Activated CD8-positive, alpha-beta memory T cell treated with anti-CD3 and anti-CD28 coated beads for 4 hours (primary cell): ENCODE measurements at regions not wholly inside any gene's neighbourhood (a gene's known extent, or its start where the extent isn't known, plus 50 kb on each side); places are given as distances from the start of the nearest gene placed in this dataset.
A peak's percentile ranks its signal among the peaks of the same experiment; 100 is the strongest.
"Not testable (repeated sequence)": the region's sequence is repeated elsewhere in the genome, so short reads cannot be mapped to it uniquely, and the experiment has no call there.

ENCODE experiments used
- DNase-seq, 2 donors: peaks; one replicate each; pipeline ENCODE4 v3.0.0-alpha.2; 2020; ENCODE audit warnings: low read depth in 2 of 2

GRCh38 chr6:26799903-26800633, 140.5 kb upstream of the ZNF322 start:
- not testable (repeated sequence) for DNase-seq

GRCh38 chr6:26803762-26804161, 144.2 kb upstream of the ZNF322 start:
- DNase-seq: not testable (repeated sequence)

- DNase-seq: not testable (repeated sequence)
These were observed 152.1 kb upstream of the ZNF322 start for GRCh38 chr6:26811486-26812116.

- DNase-seq: not testable (repeated sequence)
These were observed 159.2 kb upstream of the ZNF322 start for GRCh38 chr6:26818640-26819225.

DNA sequence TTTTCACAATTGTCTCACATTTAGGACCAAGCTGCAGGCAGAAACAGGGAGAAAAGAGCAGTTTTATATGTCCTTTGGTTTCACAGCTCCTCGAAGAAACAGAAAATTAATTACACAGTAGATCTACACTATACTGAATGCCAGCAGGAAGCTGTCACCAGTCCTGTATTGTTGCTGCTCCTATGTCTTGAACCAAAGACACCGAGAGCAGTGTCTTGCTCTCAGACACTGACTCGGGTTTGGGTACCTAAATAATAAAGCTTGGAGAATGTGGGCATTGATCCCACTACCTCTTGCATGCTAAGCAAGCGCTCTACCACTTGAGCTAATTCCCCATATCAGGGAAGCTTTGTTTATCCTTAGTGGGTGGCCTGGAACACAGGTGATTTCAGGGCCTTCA, 168.4 kb upstream of the ZNF322 start:
- DNase-seq: not testable (repeated sequence)

DNA sequence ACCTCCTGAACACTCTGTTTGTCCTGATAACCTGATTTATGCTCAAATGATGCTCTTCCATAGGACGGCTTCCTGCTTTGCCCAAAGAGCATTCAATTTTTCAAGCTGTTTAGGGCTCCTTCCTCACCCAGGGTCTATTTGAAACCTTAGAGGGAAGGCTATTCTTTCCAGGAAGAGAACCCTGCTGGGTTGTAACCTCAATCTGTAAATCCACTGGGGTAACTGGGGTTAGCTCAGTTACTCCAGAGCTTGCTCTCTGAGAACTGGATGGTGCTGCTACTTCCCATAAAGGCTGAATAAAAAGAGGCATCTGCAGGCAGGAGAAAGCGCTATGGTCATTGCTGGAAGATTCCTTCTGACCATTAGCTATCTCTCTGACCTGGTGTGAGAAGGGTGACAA, 169.9 kb upstream of the ZNF322 start:
- not testable (repeated sequence) for DNase-seq

DNA sequence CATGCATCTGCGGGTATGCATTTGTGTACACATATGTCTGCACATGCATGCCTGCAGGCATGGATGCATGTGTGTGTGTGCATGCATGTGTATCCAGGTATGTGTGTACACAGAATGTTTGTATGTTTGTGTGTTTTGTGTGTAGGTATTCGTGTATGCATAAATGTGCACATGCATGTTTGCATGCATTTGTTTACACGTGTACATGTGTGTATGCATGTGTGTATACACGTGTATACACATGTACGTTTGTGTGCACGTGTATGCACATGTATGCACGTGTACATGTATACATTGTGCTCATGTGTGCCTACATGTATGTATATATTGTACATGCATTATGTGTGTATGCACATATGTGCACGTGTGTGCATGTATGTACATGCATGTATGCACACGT, 171.4 kb upstream of the ZNF322 start:
- not testable (repeated sequence) for DNase-seq

GRCh38 chr6:26835707-26836106, 176.2 kb upstream of the ZNF322 start:
- DNase-seq: not testable (repeated sequence)

- not testable (repeated sequence) for DNase-seq
These were observed 177.1 kb upstream of the ZNF322 start for GRCh38 chr6:26836657-26837056.

- not testable (repeated sequence) for DNase-seq
These were observed 185.3 kb upstream of the ZNF322 start for GRCh38 chr6:26844823-26845222.

GRCh38 chr6:26857289-26857688, 197.7 kb upstream of the ZNF322 start:
- not testable (repeated sequence) for DNase-seq

DNA sequence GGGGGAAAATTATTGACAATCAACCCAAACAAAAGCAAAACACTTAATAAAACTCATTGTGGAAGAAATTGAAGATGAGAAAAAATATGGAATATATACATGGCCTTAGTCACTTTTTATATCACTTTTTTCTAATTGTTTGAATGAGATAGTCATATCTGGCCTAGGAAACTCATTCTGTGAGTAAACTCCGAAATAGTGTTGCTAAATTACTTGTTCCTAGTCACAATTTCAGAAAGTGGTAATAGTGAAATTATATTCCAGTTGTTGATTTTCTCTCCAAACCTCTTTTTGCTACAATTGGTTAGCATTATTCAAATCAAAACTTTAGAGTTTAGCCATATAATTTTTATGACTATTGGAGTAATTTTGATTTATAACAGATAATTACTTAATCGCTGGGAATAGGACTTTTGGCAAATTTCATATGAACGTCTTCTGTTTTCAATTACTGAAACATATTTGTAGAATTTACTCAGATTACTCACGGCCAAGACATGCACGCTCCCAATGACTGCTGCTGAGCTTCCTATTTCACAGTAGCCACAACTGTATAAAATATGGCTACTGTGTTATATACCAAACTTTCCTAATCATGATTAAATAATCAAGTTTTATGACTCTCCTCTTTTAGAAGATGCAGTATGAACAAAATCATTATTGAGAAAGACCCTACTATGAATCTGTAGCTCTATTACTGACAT, 199.7 kb upstream of the ZNF322 start:
- not testable (repeated sequence) for DNase-seq

DNA sequence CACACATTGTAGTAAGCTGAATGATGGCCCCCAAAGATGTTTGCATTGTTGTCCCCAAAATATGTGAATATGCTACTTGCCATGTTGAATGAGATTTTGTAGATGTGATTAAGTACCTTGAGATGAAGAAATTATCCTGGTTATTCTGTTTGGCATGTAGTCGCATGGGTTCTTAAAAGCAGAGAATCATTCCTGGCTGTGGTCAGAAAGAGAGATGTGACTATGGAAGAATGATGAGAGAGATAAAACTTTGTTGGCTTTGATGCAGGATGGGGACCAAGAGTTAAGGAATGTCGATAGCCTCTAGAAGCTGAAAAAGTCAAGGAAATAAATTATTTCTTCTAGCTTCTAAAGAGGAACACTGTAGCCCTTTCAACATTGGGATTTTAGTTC, 200.2 kb upstream of the ZNF322 start:
- DNase-seq: not testable (repeated sequence)

GRCh38 chr6:26861913-26862312, 202.4 kb upstream of the ZNF322 start:
- not testable (repeated sequence) for DNase-seq

GRCh38 chr6:26863641-26864040, 204.1 kb upstream of the ZNF322 start:
- DNase-seq: not testable (repeated sequence)

- not testable (repeated sequence) for DNase-seq
These were observed 239.2 kb upstream of the ZNF322 start for GRCh38 chr6:26898785-26899184.

- not testable (repeated sequence) for DNase-seq
These were observed 264.7 kb upstream of the ZNF322 start for GRCh38 chr6:26924206-26924605.

GRCh38 chr6:26928190-26928589, 268.6 kb upstream of the ZNF322 start:
- DNase-seq: not testable (repeated sequence)

DNA sequence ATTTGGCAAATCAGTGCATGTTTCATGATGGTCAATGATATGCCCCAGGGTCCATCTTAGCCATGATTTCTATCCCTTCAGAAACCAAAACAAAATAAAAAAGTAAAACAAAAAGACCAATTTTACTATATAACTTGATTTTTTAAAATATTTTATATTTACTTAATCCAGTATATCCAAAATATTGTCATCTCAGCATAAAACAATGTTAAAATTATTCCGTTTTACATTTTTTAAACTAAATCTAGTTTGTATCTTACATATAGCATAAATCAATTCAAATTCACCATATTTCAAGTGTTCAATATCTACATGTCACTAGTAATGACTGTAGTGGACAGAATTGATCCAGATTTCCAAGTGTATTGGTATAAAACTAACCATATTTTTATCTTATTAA, 277.7 kb upstream of the ZNF322 start:
- not testable (repeated sequence) for DNase-seq

GRCh38 chr6:26951211-26951610, 291.7 kb upstream of the ZNF322 start:
- not testable (repeated sequence) for DNase-seq

DNA sequence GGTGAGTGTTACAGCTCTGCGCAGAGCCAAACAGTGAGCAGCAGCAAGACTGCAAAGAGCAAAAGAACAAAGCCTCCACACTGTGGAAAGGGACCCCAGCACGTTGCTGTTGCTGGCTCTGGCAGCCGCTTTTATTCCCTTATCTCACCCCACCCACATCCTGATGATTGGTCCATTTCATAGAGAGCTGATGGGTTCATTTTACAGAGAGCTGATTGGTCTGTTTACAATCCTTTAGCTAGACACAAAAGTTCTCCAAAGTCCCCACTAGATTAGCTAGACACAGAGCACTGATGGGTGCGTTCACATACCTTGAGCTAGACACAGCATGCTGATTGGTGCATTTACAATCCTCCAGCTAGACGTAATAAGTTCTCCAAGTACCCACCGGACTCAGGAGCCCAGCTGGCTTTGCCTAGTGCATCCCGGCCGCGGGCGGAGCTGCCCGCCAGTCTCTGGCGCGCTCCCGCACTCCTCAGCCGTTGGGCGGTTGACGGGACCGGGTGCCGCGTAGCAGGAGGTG, 291.4 kb upstream of the PRSS16 start:
- DNase-seq: peak in 1 of 2 donors; percentile 3
